K562 (cell line): ENCODE measurements at regions not wholly inside any gene's neighbourhood (a gene's known extent, or its start where the extent isn't known, plus 50 kb on each side); places are given as distances from the start of the nearest gene placed in this dataset.

Experiments
- BRD4 ChIP-seq: fragments of 200-600 bp; sonication (generic); IDR thresholded peaks from 2 replicates; pipeline ENCODE4 v1.6.1; 2017; ENCODE audit warnings: inconsistent platforms
- CBX1 ChIP-seq: sonication (generic); IDR thresholded peaks from 2 replicates; pipeline ENCODE4 v1.6.1; 2016; ENCODE audit warnings: antibody characterized with exemption, low read depth, mild to moderate bottlenecking
- PML ChIP-seq: IDR thresholded peaks from 2 replicates; pipeline ENCODE4 v1.6.1; 2012; ENCODE audit warnings: low read length, inconsistent platforms
- TF ChIP-seq, protein P1 (sequence below): sonication (generic); formaldehyde crosslinking; IDR thresholded peaks from 2 replicates; pipeline ENCODE4 v1.8.0; 2023; ENCODE audit warnings: missing genetic modification reagents, mild to moderate bottlenecking, borderline replicate concordance
- TF ChIP-seq, protein P2 (sequence below): fragments of 450-650 bp; conservative IDR thresholded peaks from 2 replicates; pipeline ENCODE4 v1.6.1; 2016; ENCODE audit warnings: missing genetic modification characterization, low read depth, mild to moderate bottlenecking, missing compliant biosample characterization, moderate library complexity
- TF ChIP-seq, protein P3 (sequence below): fragments of 250-450 bp; sonication (Bioruptor Pico); IDR thresholded peaks from 2 replicates; pipeline ENCODE4 v1.8.0; 2021; ENCODE audit warnings: moderate library complexity, mild to moderate bottlenecking, inconsistent platforms

DNA sequence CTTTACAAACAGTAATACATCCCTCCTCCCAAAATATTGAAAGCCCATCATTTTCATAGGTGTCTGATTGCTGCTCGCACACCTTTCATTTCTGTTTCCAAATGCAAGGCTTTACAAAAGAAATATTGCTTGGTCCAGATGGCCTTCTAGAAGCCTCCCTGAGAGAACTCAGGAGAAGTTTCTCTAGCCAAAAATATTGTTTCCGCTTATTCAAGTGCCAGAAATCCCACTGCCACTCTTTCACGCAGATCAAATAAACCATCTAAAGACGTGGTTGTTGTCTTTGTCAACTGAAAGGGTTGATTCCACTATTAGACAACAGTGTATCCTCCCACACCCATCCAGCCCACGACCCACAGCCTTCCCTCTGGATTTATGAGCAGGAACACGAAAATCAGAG, 96.2 kb downstream of the ZIC5 start (continued):
- TF ChIP-seq, protein P1, sequence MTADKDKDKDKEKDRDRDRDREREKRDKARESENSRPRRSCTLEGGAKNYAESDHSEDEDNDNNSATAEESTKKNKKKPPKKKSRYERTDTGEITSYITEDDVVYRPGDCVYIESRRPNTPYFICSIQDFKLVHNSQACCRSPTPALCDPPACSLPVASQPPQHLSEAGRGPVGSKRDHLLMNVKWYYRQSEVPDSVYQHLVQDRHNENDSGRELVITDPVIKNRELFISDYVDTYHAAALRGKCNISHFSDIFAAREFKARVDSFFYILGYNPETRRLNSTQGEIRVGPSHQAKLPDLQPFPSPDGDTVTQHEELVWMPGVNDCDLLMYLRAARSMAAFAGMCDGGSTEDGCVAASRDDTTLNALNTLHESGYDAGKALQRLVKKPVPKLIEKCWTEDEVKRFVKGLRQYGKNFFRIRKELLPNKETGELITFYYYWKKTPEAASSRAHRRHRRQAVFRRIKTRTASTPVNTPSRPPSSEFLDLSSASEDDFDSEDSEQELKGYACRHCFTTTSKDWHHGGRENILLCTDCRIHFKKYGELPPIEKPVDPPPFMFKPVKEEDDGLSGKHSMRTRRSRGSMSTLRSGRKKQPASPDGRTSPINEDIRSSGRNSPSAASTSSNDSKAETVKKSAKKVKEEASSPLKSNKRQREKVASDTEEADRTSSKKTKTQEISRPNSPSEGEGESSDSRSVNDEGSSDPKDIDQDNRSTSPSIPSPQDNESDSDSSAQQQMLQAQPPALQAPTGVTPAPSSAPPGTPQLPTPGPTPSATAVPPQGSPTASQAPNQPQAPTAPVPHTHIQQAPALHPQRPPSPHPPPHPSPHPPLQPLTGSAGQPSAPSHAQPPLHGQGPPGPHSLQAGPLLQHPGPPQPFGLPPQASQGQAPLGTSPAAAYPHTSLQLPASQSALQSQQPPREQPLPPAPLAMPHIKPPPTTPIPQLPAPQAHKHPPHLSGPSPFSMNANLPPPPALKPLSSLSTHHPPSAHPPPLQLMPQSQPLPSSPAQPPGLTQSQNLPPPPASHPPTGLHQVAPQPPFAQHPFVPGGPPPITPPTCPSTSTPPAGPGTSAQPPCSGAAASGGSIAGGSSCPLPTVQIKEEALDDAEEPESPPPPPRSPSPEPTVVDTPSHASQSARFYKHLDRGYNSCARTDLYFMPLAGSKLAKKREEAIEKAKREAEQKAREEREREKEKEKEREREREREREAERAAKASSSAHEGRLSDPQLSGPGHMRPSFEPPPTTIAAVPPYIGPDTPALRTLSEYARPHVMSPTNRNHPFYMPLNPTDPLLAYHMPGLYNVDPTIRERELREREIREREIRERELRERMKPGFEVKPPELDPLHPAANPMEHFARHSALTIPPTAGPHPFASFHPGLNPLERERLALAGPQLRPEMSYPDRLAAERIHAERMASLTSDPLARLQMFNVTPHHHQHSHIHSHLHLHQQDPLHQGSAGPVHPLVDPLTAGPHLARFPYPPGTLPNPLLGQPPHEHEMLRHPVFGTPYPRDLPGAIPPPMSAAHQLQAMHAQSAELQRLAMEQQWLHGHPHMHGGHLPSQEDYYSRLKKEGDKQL = no peak
- TF ChIP-seq, protein P2, sequence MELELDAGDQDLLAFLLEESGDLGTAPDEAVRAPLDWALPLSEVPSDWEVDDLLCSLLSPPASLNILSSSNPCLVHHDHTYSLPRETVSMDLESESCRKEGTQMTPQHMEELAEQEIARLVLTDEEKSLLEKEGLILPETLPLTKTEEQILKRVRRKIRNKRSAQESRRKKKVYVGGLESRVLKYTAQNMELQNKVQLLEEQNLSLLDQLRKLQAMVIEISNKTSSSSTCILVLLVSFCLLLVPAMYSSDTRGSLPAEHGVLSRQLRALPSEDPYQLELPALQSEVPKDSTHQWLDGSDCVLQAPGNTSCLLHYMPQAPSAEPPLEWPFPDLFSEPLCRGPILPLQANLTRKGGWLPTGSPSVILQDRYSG (tag) = no peak
- no peak for TF ChIP-seq CBX1
- TF ChIP-seq, protein P3, sequence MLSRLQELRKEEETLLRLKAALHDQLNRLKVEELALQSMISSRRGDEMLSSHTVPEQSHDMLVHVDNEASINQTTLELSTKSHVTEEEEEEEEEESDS (CRISPR knock-in tag) = no peak
- TF ChIP-seq BRD4 = no peak
- no peak for TF ChIP-seq PML
